GM19043 (cell line): ENCODE measurements at regions not wholly inside any gene's neighbourhood (a gene's known extent, or its start where the extent isn't known, plus 50 kb on each side); places are given as distances from the start of the nearest gene placed in this dataset.

ENCODE experiments used
- ATAC-seq: cut with Tn5 transposase; IDR thresholded peaks from one replicate; pipeline ENCODE4 v1.9.1; 2021; ENCODE audit warnings: low read depth; ENCODE audit not compliant: unreplicated experiment

GRCh38 chr3:28868897-28869296, 412.0 kb upstream of the RBMS3 start:
- no peak for ATAC-seq

- ATAC-seq, result no peak
These were observed 403.0 kb upstream of the RBMS3 start for GRCh38 chr3:28877912-28878311.

GRCh38 chr3:28890373-28890772, 390.5 kb upstream of the RBMS3 start:
- no peak for ATAC-seq

- no peak for ATAC-seq
These were observed 389.4 kb upstream of the RBMS3 start for GRCh38 chr3:28891485-28891884.

GRCh38 chr3:28900301-28900700, 380.6 kb upstream of the RBMS3 start:
- ATAC-seq, result no peak

GRCh38 chr3:28901018-28901417, 379.9 kb upstream of the RBMS3 start:
- ATAC-seq, result no peak

GRCh38 chr3:28903171-28903601, 377.7 kb upstream of the RBMS3 start:
- ATAC-seq, result no peak

GRCh38 chr3:28905798-28906197, 375.1 kb upstream of the RBMS3 start:
- ATAC-seq, result no peak

- ATAC-seq, result no peak
These were observed 374.1 kb upstream of the RBMS3 start for GRCh38 chr3:28906561-28907310.

GRCh38 chr3:28907616-28908015, 373.3 kb upstream of the RBMS3 start:
- no peak for ATAC-seq

GRCh38 chr3:28912120-28912885, 368.6 kb upstream of the RBMS3 start:
- ATAC-seq, result no peak

GRCh38 chr3:28915741-28916500, 364.9 kb upstream of the RBMS3 start:
- no peak for ATAC-seq

- peak; percentile 93 for ATAC-seq
These were observed 364.0 kb upstream of the RBMS3 start for GRCh38 chr3:28916713-28917499.

GRCh38 chr3:28917895-28918475, 362.9 kb upstream of the RBMS3 start:
- no peak for ATAC-seq

- no peak for ATAC-seq
These were observed 358.5 kb upstream of the RBMS3 start for GRCh38 chr3:28922376-28922775.

- no peak for ATAC-seq
These were observed 356.9 kb upstream of the RBMS3 start for GRCh38 chr3:28923994-28924393.

GRCh38 chr3:28924744-28925360, 356.0 kb upstream of the RBMS3 start:
- ATAC-seq, result no peak

GRCh38 chr3:28933337-28933736, 347.5 kb upstream of the RBMS3 start:
- no peak for ATAC-seq

GRCh38 chr3:28934126-28934813, 346.6 kb upstream of the RBMS3 start:
- no peak for ATAC-seq
